GM23248 (cell line): ENCODE measurements at regions not wholly inside any gene's neighbourhood (a gene's known extent, or its start where the extent isn't known, plus 50 kb on each side); places are given as distances from the start of the nearest gene placed in this dataset.

Experiments
- EZH2 ChIP-seq: fragments of 200-600 bp; sonication (generic); IDR thresholded peaks from 2 replicates; pipeline ENCODE4 v1.6.1; 2018; ENCODE audit warnings: antibody characterized with exemption, mild to moderate bottlenecking; ENCODE audit not compliant: insufficient read depth, poor library complexity, severe bottlenecking
- EZH2phosphoT487 ChIP-seq: fragments of 200-600 bp; sonication (generic); IDR thresholded peaks from 2 replicates; pipeline ENCODE4 v1.6.1; 2018; ENCODE audit warnings: antibody characterized with exemption, moderate library complexity, mild to moderate bottlenecking, low read depth; ENCODE audit not compliant: insufficient read depth

GRCh38 chr2:236668531-236668969 lies 98.9 kb downstream of the ACKR3 start:
- TF ChIP-seq EZH2phosphoT487 (no peak), EZH2 (no peak)
